ENCODE measurements at regions not wholly inside any gene's neighbourhood (a gene's known extent, or its start where the extent isn't known, plus 50 kb on each side); places are given as distances from the start of the nearest gene placed in this dataset.

- H3K27ac Mint-ChIP-seq, result no peak overlapping the region
Measured at GRCh38 chr6:15843764-15844163, 180.9 kb upstream of the DTNBP1 start.

GRCh38 chr6:15843226-15843625 lies 180.4 kb upstream of the DTNBP1 start:
- H3K27me3 Mint-ChIP-seq, result peaks cover 18% of the 10 kb centered on the region
- TF ChIP-seq, protein P1, sequence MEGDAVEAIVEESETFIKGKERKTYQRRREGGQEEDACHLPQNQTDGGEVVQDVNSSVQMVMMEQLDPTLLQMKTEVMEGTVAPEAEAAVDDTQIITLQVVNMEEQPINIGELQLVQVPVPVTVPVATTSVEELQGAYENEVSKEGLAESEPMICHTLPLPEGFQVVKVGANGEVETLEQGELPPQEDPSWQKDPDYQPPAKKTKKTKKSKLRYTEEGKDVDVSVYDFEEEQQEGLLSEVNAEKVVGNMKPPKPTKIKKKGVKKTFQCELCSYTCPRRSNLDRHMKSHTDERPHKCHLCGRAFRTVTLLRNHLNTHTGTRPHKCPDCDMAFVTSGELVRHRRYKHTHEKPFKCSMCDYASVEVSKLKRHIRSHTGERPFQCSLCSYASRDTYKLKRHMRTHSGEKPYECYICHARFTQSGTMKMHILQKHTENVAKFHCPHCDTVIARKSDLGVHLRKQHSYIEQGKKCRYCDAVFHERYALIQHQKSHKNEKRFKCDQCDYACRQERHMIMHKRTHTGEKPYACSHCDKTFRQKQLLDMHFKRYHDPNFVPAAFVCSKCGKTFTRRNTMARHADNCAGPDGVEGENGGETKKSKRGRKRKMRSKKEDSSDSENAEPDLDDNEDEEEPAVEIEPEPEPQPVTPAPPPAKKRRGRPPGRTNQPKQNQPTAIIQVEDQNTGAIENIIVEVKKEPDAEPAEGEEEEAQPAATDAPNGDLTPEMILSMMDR (IDR thresholded peaks at IDR 0.05; ENCODE audit: unreplicated experiment), result no peak
- H3K27ac Mint-ChIP-seq, result no peak overlapping the region

More at GRCh38 chr6:15843764-15844163, 180.9 kb upstream of the DTNBP1 start:
- H3K4me1 Mint-ChIP-seq (ENCODE audit: low read depth), result peaks cover 5% of the 10 kb centered on the region
- TF ChIP-seq, protein P1 (IDR thresholded peaks at IDR 0.05; ENCODE audit: unreplicated experiment), result no peak
- DNase-seq (ENCODE audit: low spot score, unreplicated experiment), result no peak
- H3K9me3 Mint-ChIP-seq (ENCODE audit: low read depth), result no peaks in the 10 kb centered on the region
- no peak overlapping the region for H3K4me3 Mint-ChIP-seq (ENCODE audit: low read depth)
- H3K27me3 Mint-ChIP-seq, result peaks cover 22% of the 10 kb centered on the region
- H3K36me3 Mint-ChIP-seq (ENCODE audit: insufficient read depth), result no peaks in the 10 kb centered on the region

GRCh38 chr6:15842727-15843117 lies 179.9 kb upstream of the DTNBP1 start:
- H3K27ac Mint-ChIP-seq, result no peak overlapping the region
- H3K27me3 Mint-ChIP-seq, result peaks cover 14% of the 10 kb centered on the region
- peaks cover 5% of the 10 kb centered on the region for H3K4me1 Mint-ChIP-seq (ENCODE audit: low read depth)
- H3K4me3 Mint-ChIP-seq (ENCODE audit: low read depth), result no peak overlapping the region
- no peaks in the 10 kb centered on the region for H3K36me3 Mint-ChIP-seq (ENCODE audit: insufficient read depth)
- no peaks in the 10 kb centered on the region for H3K9me3 Mint-ChIP-seq (ENCODE audit: low read depth)
- TF ChIP-seq, protein P1 (IDR thresholded peaks at IDR 0.05; ENCODE audit: unreplicated experiment), result no peak
- DNase-seq (ENCODE audit: low spot score, unreplicated experiment), result no peak

More at GRCh38 chr6:15843226-15843625, 180.4 kb upstream of the DTNBP1 start:
- no peak overlapping the region for H3K4me3 Mint-ChIP-seq (ENCODE audit: low read depth)
- no peaks in the 10 kb centered on the region for H3K36me3 Mint-ChIP-seq (ENCODE audit: insufficient read depth)
- H3K4me1 Mint-ChIP-seq (ENCODE audit: low read depth), result peaks cover 5% of the 10 kb centered on the region
- no peaks in the 10 kb centered on the region for H3K9me3 Mint-ChIP-seq (ENCODE audit: low read depth)
- DNase-seq (ENCODE audit: low spot score, unreplicated experiment), result no peak

DNA sequence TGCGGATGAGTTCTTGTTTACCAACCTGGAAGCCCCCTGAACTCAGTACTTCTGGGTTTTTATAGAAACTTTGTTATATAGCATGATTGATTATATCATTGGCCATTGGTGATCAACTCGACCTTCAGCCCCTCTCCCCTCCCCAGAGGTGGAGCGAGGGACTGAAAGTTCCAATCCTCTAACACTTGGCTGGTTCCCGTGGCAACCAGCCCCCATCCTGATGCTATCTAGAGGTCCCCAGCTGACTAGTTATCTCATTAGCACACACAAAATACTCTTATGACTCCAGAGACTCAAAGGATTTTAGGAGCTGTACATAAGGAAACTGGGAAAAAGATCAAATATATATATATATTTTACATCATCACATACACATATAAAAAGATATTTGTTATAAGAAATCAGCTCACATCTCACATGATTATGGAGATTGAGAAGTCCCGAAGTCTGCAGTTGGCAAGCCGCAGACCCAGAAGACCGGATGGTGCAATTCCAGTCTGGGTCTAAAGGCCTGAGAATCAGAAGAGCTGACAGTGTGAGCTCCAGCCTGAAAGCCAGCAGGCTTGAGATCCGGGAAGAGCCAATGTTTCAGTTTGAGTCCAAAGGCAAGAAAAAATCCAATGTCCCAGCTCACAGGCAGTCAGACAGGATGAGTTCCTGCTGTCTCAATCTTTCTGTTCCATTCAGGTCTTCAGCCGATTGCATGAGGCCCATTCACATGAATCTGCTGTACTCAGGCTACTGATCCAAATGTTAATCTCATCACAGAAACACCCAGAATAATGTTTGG lies 179.3 kb upstream of the DTNBP1 start:
- Mint-ChIP-seq H3K27me3 (peaks cover 15% of the 10 kb centered on the region), H3K4me1 (ENCODE audit: low read depth) (peaks cover 5% of the 10 kb centered on the region), H3K27ac (no peak overlapping the region), H3K4me3 (ENCODE audit: low read depth) (no peak overlapping the region), H3K36me3 (ENCODE audit: insufficient read depth) (no peaks in the 10 kb centered on the region), H3K9me3 (ENCODE audit: low read depth) (no peaks in the 10 kb centered on the region)
- no peak for DNase-seq (ENCODE audit: low spot score, unreplicated experiment)
- TF ChIP-seq, protein P1 (IDR thresholded peaks at IDR 0.05; ENCODE audit: unreplicated experiment), result no peak

DNA sequence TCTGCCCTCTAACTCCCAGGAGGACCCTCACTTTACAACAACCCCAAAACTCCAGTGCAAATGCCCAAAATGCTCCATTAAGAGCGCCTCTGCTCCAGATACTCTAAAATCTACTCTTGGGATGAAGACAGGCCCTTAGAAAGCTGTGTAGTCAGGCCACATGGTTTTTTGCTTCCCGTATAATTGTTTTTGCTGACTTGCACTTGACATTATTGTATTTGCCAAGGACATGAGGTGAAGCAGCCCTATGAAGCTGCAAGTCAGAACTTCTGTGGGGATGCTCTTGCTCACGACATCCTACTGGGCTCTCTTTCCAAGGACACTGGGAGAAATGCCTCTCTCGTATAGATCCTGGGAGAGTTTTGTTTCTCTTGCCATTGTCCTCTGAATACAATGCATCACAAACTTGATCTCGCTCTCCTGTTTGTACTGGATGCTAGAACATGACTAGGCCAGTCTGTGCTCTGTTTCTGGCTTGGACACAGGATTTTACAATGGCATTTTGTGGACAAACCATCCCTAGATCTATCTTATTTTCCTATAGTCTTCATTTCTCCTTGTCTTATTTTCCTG lies 177.2 kb upstream of the DTNBP1 start:
- DNase-seq (ENCODE audit: low spot score, unreplicated experiment), result no peak
- H3K4me1 Mint-ChIP-seq (ENCODE audit: low read depth), result peaks cover 3% of the 10 kb centered on the region
- TF ChIP-seq, protein P1 (IDR thresholded peaks at IDR 0.05; ENCODE audit: unreplicated experiment), result no peak
- no peak overlapping the region for H3K4me3 Mint-ChIP-seq (ENCODE audit: low read depth)
- H3K27ac Mint-ChIP-seq, result no peak overlapping the region
- H3K27me3 Mint-ChIP-seq, result peaks cover 21% of the 10 kb centered on the region
- no peaks in the 10 kb centered on the region for H3K9me3 Mint-ChIP-seq (ENCODE audit: low read depth)
- H3K36me3 Mint-ChIP-seq (ENCODE audit: insufficient read depth), result no peaks in the 10 kb centered on the region
